Spleen (tissue), 11 donors: ENCODE measurements at regions not wholly inside any gene's neighbourhood (a gene's known extent, or its start where the extent isn't known, plus 50 kb on each side); places are given as distances from the start of the nearest gene placed in this dataset.

ENCODE experiments used
- DNase-seq: peaks from one replicate; pipeline ENCODE4 v3.0.0-alpha.2; 2020
- H3K27ac ChIP-seq, 8 donors: fragments of 200-600 bp; sonication (generic) in 7 of 8; 1 replicate in 4 of 8; 2 replicates in 4 of 8; pipeline versions ENCODE4 v1.5.0 to v1.8.0; 2016 to 2021; ENCODE audit warnings: inconsistent platforms in 4 of 8, mild to moderate bottlenecking in 4 of 8, moderate library complexity in 1 of 8
- H3K27me3 ChIP-seq, 7 donors: fragments of 200-600 bp; sonication (generic) in 6 of 7; replicated peaks in 1 of 7; 1 replicate in 4 of 7; 2 replicates in 3 of 7; pipeline versions ENCODE4 v1.5.0 to v1.8.0; 2016 to 2021; ENCODE audit warnings: inconsistent platforms in 3 of 7, mild to moderate bottlenecking in 1 of 7
- H3K36me3 ChIP-seq, 6 donors: fragments of 200-600 bp; sonication (generic) in 5 of 6; 1 replicate in 4 of 6; 2 replicates in 2 of 6; pipeline versions ENCODE4 v1.5.0 to v1.8.0; 2016 to 2021; ENCODE audit warnings: inconsistent platforms in 2 of 6
- H3K4me1 ChIP-seq, 6 donors: fragments of 200-600 bp; sonication (generic) in 5 of 6; 1 replicate in 3 of 6; 2 replicates in 3 of 6; pipeline versions ENCODE4 v1.5.0 to v1.8.0; 2016 to 2021; ENCODE audit warnings: inconsistent platforms in 3 of 6
- H3K4me3 ChIP-seq, 8 donors: fragments of 200-600 bp; sonication (generic) in 7 of 8; 1 replicate in 4 of 8; 2 replicates in 4 of 8; pipeline versions ENCODE4 v1.5.0 to v1.8.0; 2016 to 2021; ENCODE audit warnings: inconsistent platforms in 4 of 8, mild to moderate bottlenecking in 4 of 8, moderate library complexity in 2 of 8
- H3K9me3 ChIP-seq, 8 donors: fragments of 200-600 bp; sonication (generic) in 7 of 8; 1 replicate in 4 of 8; 2 replicates in 4 of 8; pipeline versions ENCODE4 v1.5.0 to v1.8.0; 2016 to 2021; ENCODE audit warnings: inconsistent platforms in 4 of 8
- CTCF ChIP-seq, 11 experiments: fragments of 200-600 bp in 7 of 11; fragments of 450-650 bp in 4 of 11; sonication (generic) in 4 of 11; IDR thresholded peaks in 8 of 11; conservative IDR thresholded peaks in 3 of 11; 1 replicate in 7 of 11; 2 replicates in 4 of 11; pipeline versions ENCODE4 v1.4.0 to v1.8.0; 2016 to 2021; ENCODE audit warnings: antibody characterized with exemption in 11 of 11, inconsistent platforms in 4 of 11, mild to moderate bottlenecking in 1 of 11
- POLR2A ChIP-seq, 3 donors: fragments of 450-650 bp; IDR thresholded peaks; one replicate each; pipeline ENCODE4 v1.5.1; 2017; ENCODE audit warnings: antibody characterized with exemption in 3 of 3, mild to moderate bottlenecking in 1 of 3
- POLR2AphosphoS5 ChIP-seq, 3 donors: sonication (generic); formaldehyde crosslinking; IDR thresholded peaks; one replicate each; pipeline ENCODE4 v1.5.1; 2017; ENCODE audit warnings: antibody characterized with exemption in 3 of 3
- WGBS, 5 donors: extraction: QIAGEN DNeasy Blood & Tissue Kit in 3 of 5; methylation state at CpG; one replicate each; pipeline versions ENCODE4 v1.1.5 to v1.1.7; 2013 to 2018; 5-methylcytosine and 5-hydroxymethylcytosine counted together
- intact Hi-C: fragments of 100-400 bp; cut with DNase I; formaldehyde crosslinking; loops from one replicate; pipeline ENCODE4 v1.15.0; 2023; ENCODE audit warnings: low total_unique reads
- donor health status: healthy with polysubstance abuse.
- donor health status: DM: no; HTN: no; CAD: no; lungs with moderate emphysema.
- donor health status: DM: no; HTN: no; CAD: no.
- donor health status: Bipolar disorder and iron deficiency.
- donor health status: healthy.
- donor health status: DM: no; HTN: no; CAD: no.
- donor health status: DM: yes; HTN: yes; CAD: no.

GRCh38 chr3:23052208-23052607 is 150.9 kb upstream of the UBE2E2 start:
- H3K27ac ChIP-seq: no peak overlapping the region
- WGBS, 5 donors: 69 to 90% (median 76%) methylated on average over 1 of the region's 1 CpG
- no peak for DNase-seq
- peaks cover 0 to 18% (median 5%) of the 10 kb centered on the region in 8 donors for H3K9me3 ChIP-seq
- TF ChIP-seq POLR2AphosphoS5 (IDR thresholded peaks at IDR 0.05): no peak
- no peak for TF ChIP-seq POLR2A (IDR thresholded peaks at IDR 0.05)
- TF ChIP-seq CTCF (IDR thresholded peaks at IDR 0.05 in 8 of 11, conservative IDR thresholded peaks at IDR 0.05 in 3 of 11): no peak
- H3K4me3 ChIP-seq: no peak overlapping the region
- H3K4me1 ChIP-seq: no peaks in the 10 kb centered on the region
- no peaks in the 10 kb centered on the region for H3K36me3 ChIP-seq
- intact Hi-C loops: no loop called here
- H3K27me3 ChIP-seq: no peaks in the 10 kb centered on the region

- H3K27me3 ChIP-seq: no peaks in the 10 kb centered on the region
- no peak for DNase-seq
- H3K27ac ChIP-seq: no peak overlapping the region
- TF ChIP-seq POLR2AphosphoS5 (IDR thresholded peaks at IDR 0.05) (no peak), CTCF (IDR thresholded peaks at IDR 0.05 in 8 of 11, conservative IDR thresholded peaks at IDR 0.05 in 3 of 11) (no peak), POLR2A (IDR thresholded peaks at IDR 0.05) (no peak)
- H3K9me3 ChIP-seq: peaks cover 0 to 14% (median 1%) of the 10 kb centered on the region in 8 donors
- H3K36me3 ChIP-seq: no peaks in the 10 kb centered on the region
- H3K4me3 ChIP-seq: no peak overlapping the region
- 85 to 92% (median 87%) methylated on average over 7 of the region's 7 CpGs for WGBS, 5 donors
- no peaks in the 10 kb centered on the region for H3K4me1 ChIP-seq
- intact Hi-C loops: no loop called here
Observed at GRCh38 chr3:23052620-23053019, 150.5 kb upstream of the UBE2E2 start.

GRCh38 chr3:23055733-23056376 is 147.3 kb upstream of the UBE2E2 start:
- Histone ChIP-seq H3K9me3 (peaks cover 0 to 13% (median 0%) of the 10 kb centered on the region in 8 donors), H3K4me1 (no peaks in the 10 kb centered on the region), H3K27me3 (no peaks in the 10 kb centered on the region), H3K4me3 (no peak overlapping the region), H3K27ac (no peak overlapping the region), H3K36me3 (no peaks in the 10 kb centered on the region)
- 32 to 55% (median 43%) methylated on average over 2 of the region's 2 CpGs for whole genome bisulfite sequencing, 5 donors
- TF ChIP-seq POLR2A (IDR thresholded peaks at IDR 0.05): no peak
- intact Hi-C loops: no loop called here
- DNase-seq: no peak

- Histone ChIP-seq H3K27ac (no peak overlapping the region), H3K36me3 (no peaks in the 10 kb centered on the region), H3K27me3 (no peaks in the 10 kb centered on the region), H3K4me3 (no peak overlapping the region), H3K4me1 (peaks cover 0 to 4% (median 0%) of the 10 kb centered on the region in 6 donors), H3K9me3 (peaks cover 0 to 13% (median 0%) of the 10 kb centered on the region in 8 donors)
- intact Hi-C loops: no loop called here
- WGBS, 5 donors: 85 to 100% (median 94%) methylated on average over 1 of the region's 1 CpG
- no peak for DNase-seq
- TF ChIP-seq POLR2AphosphoS5 (IDR thresholded peaks at IDR 0.05) (no peak), CTCF (IDR thresholded peaks at IDR 0.05 in 8 of 11, conservative IDR thresholded peaks at IDR 0.05 in 3 of 11) (no peak), POLR2A (IDR thresholded peaks at IDR 0.05) (no peak)
Observed at GRCh38 chr3:23062582-23062981, 140.5 kb upstream of the UBE2E2 start.
